Vagina (tissue), 2 donors: ENCODE measurements at regions not wholly inside any gene's neighbourhood (a gene's known extent, or its start where the extent isn't known, plus 50 kb on each side); places are given as distances from the start of the nearest gene placed in this dataset.

ENCODE experiments used
- DNase-seq, 2 donors: peaks; one replicate each; pipeline ENCODE4 v3.0.0-alpha.2; 2017; ENCODE audit errors: extremely low spot score in 2 of 2
- H3K27ac ChIP-seq: fragments of 200-600 bp; sonication (generic); one replicate; pipeline ENCODE4 v1.5.1; 2019
- H3K27me3 ChIP-seq: fragments of 200-600 bp; sonication (generic); one replicate; pipeline ENCODE4 v1.5.1; 2019
- H3K36me3 ChIP-seq, 2 donors: fragments of 200-600 bp; sonication (generic); one replicate each; pipeline ENCODE4 v1.5.1; 2017 to 2019
- H3K4me1 ChIP-seq: fragments of 200-600 bp; sonication (generic); one replicate; pipeline ENCODE4 v1.5.1; 2019
- H3K4me3 ChIP-seq, 2 donors: fragments of 200-600 bp; sonication (generic); 1 replicate in 1 of 2; 2 replicates in 1 of 2; pipeline ENCODE4 v1.5.1; 2016 to 2019
- H3K9me3 ChIP-seq: fragments of 200-600 bp; sonication (generic); one replicate; pipeline ENCODE4 v1.5.1; 2019
- CTCF ChIP-seq, 3 experiments: fragments of 450-650 bp in 2 of 3; fragments of 200-600 bp in 1 of 3; sonication (generic) in 1 of 3; IDR thresholded peaks; one replicate each; pipeline ENCODE4 v1.5.1; 2017 to 2019; ENCODE audit warnings: antibody characterized with exemption in 3 of 3, mild to moderate bottlenecking in 2 of 3, moderate library complexity in 2 of 3
- POLR2A ChIP-seq, 2 donors: fragments of 450-650 bp; IDR thresholded peaks; one replicate each; pipeline ENCODE4 v1.6.1; 2017; ENCODE audit warnings: antibody characterized with exemption in 2 of 2, mild to moderate bottlenecking in 2 of 2, moderate library complexity in 2 of 2
- POLR2AphosphoS5 ChIP-seq, 2 donors: sonication (generic); formaldehyde crosslinking; IDR thresholded peaks; one replicate each; pipeline ENCODE4 v1.9.0; 2017; ENCODE audit warnings: antibody characterized with exemption in 2 of 2, mild to moderate bottlenecking in 2 of 2, low read depth in 1 of 2; ENCODE audit not compliant: insufficient read depth in 1 of 2
- intact Hi-C: fragments of 100-400 bp; cut with DNase I; formaldehyde crosslinking; loops from one replicate; pipeline ENCODE4 v1.15.1; 2023

GRCh38 chr9:84067821-84068220, 87.2 kb downstream of the RMI1 start:
- intact Hi-C loops, result no loop called here
- H3K4me1 ChIP-seq, result no peaks in the 10 kb centered on the region
- H3K27me3 ChIP-seq, result no peaks in the 10 kb centered on the region
- no peak for DNase-seq
- H3K27ac ChIP-seq, result no peak overlapping the region
- no peaks in the 10 kb centered on the region for H3K36me3 ChIP-seq
- H3K9me3 ChIP-seq, result no peaks in the 10 kb centered on the region
- H3K4me3 ChIP-seq, result no peak overlapping the region
- TF ChIP-seq CTCF (IDR thresholded peaks at IDR 0.05), result no peak
- no peak for TF ChIP-seq POLR2A (IDR thresholded peaks at IDR 0.05)
- no peak for TF ChIP-seq POLR2AphosphoS5 (IDR thresholded peaks at IDR 0.05; ENCODE audit: insufficient read depth in 1 of 2, low read depth in 1 of 2)

- intact Hi-C loops, result no loop called here
- Histone ChIP-seq H3K9me3 (no peaks in the 10 kb centered on the region), H3K27me3 (no peaks in the 10 kb centered on the region), H3K27ac (no peak overlapping the region), H3K4me3 (no peak overlapping the region), H3K36me3 (no peaks in the 10 kb centered on the region), H3K4me1 (no peaks in the 10 kb centered on the region)
- no peak for DNase-seq
- TF ChIP-seq POLR2AphosphoS5 (IDR thresholded peaks at IDR 0.05; ENCODE audit: insufficient read depth in 1 of 2, low read depth in 1 of 2) (no peak), POLR2A (IDR thresholded peaks at IDR 0.05) (no peak), CTCF (IDR thresholded peaks at IDR 0.05) (no peak)
Observed at GRCh38 chr9:84068872-84069271, 88.3 kb downstream of the RMI1 start.

- H3K4me1 ChIP-seq, result no peaks in the 10 kb centered on the region
- no peak overlapping the region for H3K4me3 ChIP-seq
- no peaks in the 10 kb centered on the region for H3K27me3 ChIP-seq
- H3K36me3 ChIP-seq, result no peaks in the 10 kb centered on the region
- TF ChIP-seq CTCF (IDR thresholded peaks at IDR 0.05) (no peak), POLR2A (IDR thresholded peaks at IDR 0.05) (no peak)
- intact Hi-C loops, result no loop called here
- H3K27ac ChIP-seq, result no peak overlapping the region
- no peaks in the 10 kb centered on the region for H3K9me3 ChIP-seq
- no peak for DNase-seq
Observed at GRCh38 chr9:84070590-84070989, 90.0 kb downstream of the RMI1 start.

- TF ChIP-seq POLR2AphosphoS5 (IDR thresholded peaks at IDR 0.05; ENCODE audit: insufficient read depth in 1 of 2, low read depth in 1 of 2), result no peak
- TF ChIP-seq CTCF (IDR thresholded peaks at IDR 0.05), result no peak
- no peak for TF ChIP-seq POLR2A (IDR thresholded peaks at IDR 0.05)
- no peaks in the 10 kb centered on the region for H3K9me3 ChIP-seq
- H3K27me3 ChIP-seq, result no peaks in the 10 kb centered on the region
- no peaks in the 10 kb centered on the region for H3K4me1 ChIP-seq
- H3K36me3 ChIP-seq, result no peaks in the 10 kb centered on the region
- intact Hi-C loops, result no loop called here
- H3K27ac ChIP-seq, result no peak overlapping the region
- no peak for DNase-seq
- H3K4me3 ChIP-seq, result no peak overlapping the region
Observed at GRCh38 chr9:84072621-84073180, 92.1 kb downstream of the RMI1 start.

GRCh38 chr9:84075004-84075403, 94.4 kb downstream of the RMI1 start:
- H3K4me3 ChIP-seq, result no peak overlapping the region
- no peaks in the 10 kb centered on the region for H3K27me3 ChIP-seq
- intact Hi-C loops, result no loop called here
- TF ChIP-seq CTCF (IDR thresholded peaks at IDR 0.05) (no peak), POLR2AphosphoS5 (IDR thresholded peaks at IDR 0.05; ENCODE audit: insufficient read depth in 1 of 2, low read depth in 1 of 2) (no peak), POLR2A (IDR thresholded peaks at IDR 0.05) (no peak)
- no peaks in the 10 kb centered on the region for H3K4me1 ChIP-seq
- H3K27ac ChIP-seq, result no peak overlapping the region
- H3K9me3 ChIP-seq, result no peaks in the 10 kb centered on the region
- DNase-seq, result no peak
- H3K36me3 ChIP-seq, result no peaks in the 10 kb centered on the region
